Islet of Langerhans (tissue), 1 donor: ENCODE measurements at regions not wholly inside any gene's neighbourhood (a gene's known extent, or its start where the extent isn't known, plus 50 kb on each side); places are given as distances from the start of the nearest gene placed in this dataset.

Source experiments
- FAIRE-seq: peaks from one replicate; lab custom pipeline; 2011; peaks lifted over from hg19 to GRCh38; lab: Jason Lieb, UNC

GRCh38 chr1:238177351-238177750 lies 286.6 kb upstream of the ZP4 start:
- no peak for FAIRE-seq

GRCh38 chr1:238176441-238176840 lies 285.7 kb upstream of the ZP4 start:
- no peak for FAIRE-seq

DNA sequence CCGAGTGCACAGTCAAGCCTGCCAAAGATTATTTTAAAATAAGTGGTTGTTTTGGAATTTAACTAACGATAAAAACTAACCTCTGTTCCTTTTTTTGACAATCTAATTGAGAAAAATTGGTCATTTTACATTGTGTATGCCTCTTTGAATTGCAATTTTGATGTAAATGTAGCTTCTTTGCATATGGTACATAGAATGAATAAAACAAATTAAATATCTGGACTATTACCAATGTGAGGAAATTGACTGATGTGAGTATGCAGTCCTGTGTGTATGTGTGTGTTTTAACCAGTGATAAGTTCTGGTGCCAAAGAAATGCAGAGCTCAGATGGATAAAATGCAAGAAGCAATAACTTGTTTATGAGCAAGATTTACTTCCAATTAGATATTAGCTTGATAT lies 281.3 kb upstream of the ZP4 start:
- FAIRE-seq = no peak

DNA sequence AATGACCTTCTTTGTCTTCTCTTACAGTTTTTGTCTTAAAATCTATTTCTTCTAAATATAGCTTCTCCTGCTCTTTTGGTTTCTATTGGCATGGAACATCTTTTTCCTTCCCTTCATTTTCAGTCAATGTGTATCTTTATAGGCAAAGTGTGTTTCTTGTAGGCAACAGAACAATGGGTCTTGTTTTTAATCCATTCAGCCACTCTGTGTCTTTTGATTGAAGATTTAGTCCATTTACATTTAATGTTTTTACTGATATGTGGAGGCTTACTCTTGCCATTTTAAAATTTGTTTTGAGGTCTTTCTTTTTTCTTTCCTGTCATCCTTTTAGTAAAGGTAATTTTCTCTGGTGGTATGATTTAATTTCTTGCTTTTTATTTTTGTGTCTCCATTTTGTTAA lies 271.2 kb upstream of the ZP4 start:
- no peak for FAIRE-seq

GRCh38 chr1:238153939-238154338 lies 263.2 kb upstream of the ZP4 start:
- no peak for FAIRE-seq

DNA sequence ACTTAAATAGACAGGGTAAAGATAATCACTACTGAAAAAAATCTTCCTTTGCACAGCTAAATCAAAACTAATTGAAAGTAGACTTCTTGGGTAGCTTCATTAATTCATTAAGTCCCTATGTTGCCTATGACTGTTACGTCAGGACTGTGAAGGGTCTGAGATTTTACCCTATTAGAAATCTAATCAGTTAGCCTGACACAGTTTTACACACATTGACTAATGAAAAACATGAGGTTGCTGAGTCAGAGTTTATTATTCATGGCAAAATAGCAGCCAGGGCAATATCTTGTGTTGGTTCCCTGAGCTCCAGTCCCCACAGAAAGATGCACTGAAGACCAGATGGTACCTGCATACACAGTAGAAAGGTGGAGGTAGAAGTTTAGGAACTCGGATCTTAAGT lies 262.5 kb upstream of the ZP4 start:
- peak; percentile 73 for FAIRE-seq

- no peak for FAIRE-seq
Observed at GRCh38 chr1:238152119-238152518, 261.4 kb upstream of the ZP4 start.

- no peak for FAIRE-seq
Observed at GRCh38 chr1:238143038-238143437, 252.3 kb upstream of the ZP4 start.

DNA sequence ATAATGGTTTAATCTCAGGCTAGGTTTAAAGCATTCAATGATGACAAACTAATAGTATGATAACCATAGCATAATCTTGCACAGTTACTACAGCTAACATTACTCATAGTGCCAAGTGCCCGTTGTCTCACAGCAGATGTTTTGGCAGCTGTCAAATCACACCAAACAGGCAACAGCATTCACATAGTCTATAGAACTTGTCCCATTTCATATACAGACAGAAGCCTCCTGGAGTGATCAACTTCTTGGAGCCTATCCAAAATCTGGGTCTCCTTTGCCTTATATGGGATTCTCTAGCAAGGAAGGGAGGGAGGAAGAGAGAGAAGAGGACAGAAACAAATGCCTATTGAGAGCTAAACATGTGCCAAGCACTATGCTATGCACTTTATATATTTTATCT lies 250.6 kb upstream of the ZP4 start:
- no peak for FAIRE-seq

- no peak for FAIRE-seq
Observed at GRCh38 chr1:238139713-238140112, 249.0 kb upstream of the ZP4 start.

- FAIRE-seq = no peak
Observed at GRCh38 chr1:238138059-238138626, 247.4 kb upstream of the ZP4 start.

- no peak for FAIRE-seq
Observed at GRCh38 chr1:238135708-238136664, 245.3 kb upstream of the ZP4 start.

DNA sequence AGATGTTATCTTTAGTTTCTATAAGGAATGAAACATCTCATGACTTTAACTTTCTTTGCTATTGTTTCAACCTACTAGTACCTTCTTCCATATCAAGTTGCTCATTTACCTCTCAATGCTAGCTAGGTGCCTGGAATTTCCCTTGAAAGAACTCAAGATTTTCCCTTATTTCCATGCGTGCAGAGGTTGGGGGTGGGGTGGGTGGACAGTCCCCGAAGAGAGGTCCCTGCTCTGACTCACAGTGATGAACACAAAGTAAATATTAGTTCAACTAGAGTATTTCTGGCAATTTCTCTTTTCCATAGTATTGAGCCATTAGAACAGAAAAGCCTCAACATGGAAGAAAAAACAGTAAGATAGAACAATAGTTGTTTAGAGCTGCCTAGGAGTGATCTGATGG lies 239.0 kb upstream of the ZP4 start:
- no peak for FAIRE-seq

DNA sequence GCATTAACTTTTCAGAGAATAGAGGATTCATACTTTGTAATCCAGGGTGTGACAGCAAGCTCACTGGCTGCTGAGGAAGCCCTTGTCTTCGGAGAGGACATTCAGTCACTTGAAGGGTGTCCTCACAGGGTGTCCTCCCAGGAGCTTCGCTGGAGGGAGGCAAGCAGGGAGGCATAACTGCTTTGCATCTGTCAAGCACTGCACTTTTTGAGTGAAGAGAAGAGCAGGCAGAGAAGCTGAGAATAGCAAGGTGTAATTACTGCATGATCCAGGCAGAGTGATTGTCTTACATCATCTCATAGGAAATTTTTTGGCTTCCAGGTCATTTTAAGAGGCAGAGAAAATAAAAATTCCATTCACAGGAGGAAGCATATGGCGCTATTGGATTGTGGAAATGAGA lies 232.5 kb upstream of the ZP4 start:
- FAIRE-seq = no peak

DNA sequence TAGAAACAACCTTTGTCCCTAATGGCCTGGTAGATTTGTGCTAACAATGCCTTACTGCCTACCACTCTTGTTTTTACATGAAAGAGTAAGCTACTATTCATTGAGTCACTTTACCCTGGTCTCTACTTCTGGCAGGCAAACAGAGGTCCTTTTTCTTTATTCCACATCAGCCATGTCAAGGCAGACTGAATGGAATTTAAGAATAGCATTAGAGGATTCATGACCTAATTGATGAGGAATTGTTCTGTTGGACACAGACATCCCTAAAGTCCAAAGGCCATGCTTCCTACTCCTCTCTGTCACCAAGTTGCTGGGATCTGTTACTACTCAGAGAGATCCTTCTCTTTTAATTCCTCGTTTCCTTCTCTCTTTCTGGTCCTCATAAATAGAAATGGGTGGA lies 229.1 kb upstream of the ZP4 start:
- no peak for FAIRE-seq

DNA sequence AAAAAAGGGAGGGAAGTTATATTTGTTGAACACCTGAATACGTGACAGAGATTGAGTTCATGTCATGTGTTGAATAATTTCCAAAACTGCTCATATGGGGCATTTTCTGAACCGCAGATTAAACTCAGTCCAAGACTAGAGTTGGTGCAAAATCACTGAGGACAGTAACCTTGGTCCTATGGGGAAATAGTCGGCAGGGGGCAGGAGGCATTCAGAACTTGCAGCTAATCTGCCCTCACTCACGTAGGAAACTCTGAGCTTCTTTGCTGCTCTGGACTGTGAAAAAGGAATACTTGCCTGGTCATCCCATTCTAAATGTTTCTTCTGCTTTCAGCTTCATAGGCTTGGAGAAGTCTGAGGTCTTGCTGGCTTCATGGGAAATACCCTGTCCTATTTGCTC lies 228.3 kb upstream of the ZP4 start:
- FAIRE-seq = no peak

- no peak for FAIRE-seq
Observed at GRCh38 chr1:238115852-238116251, 225.1 kb upstream of the ZP4 start.

DNA sequence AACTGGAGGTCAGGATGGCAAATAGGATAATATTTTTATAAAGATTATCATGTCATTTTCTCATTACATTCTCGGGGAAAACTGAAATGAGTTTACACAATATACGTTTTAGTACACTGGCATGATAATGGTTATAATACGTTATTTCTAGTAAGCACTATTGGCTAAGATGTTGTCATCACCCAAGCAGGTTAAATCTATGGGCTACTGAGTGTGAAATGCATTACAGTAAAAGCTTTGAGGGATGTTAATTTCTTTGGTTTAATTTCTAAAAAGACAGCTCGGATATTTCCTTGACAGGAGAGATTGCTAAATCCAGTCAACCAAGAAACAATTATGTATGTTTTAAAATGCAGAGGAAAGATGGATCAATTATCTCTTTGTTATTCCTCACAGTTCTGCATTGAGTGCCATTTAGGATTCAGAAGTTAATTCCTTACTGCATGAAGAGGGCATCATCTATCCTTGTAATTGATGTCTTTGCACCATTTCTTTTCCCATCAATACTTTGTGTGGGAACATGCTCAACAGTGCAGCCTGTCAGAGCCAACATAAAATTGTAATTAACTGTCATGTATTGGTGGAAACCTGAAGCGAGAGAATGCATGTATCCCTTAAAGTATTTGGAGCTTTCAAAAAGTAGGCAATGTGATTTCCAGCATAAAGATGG lies 222.4 kb upstream of the ZP4 start:
- FAIRE-seq = no peak

- FAIRE-seq = no peak
Observed at GRCh38 chr1:238111516-238111915, 220.8 kb upstream of the ZP4 start.

GRCh38 chr1:238111081-238111480 lies 220.4 kb upstream of the ZP4 start:
- no peak for FAIRE-seq

- FAIRE-seq = no peak
Observed at GRCh38 chr1:238108417-238108816, 217.7 kb upstream of the ZP4 start.

DNA sequence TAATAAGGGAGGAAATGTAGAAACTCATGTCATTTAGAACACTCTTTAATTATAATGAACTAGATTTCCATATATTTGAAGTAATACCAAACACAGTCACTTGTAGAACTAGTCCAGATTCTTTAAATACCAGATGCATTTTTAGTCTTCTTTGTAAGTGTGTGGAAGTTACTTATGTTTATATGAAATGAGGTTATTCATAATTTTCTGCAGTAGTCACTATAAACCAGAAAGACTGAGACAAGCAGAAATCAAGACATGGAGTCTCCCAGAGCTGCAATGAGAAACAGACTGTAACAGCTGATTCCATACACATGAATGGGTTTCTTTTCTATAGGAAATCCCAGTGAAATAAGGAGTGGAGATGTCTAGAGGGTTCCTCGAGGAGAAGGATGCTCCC lies 216.6 kb upstream of the ZP4 start:
- FAIRE-seq = no peak

- no peak for FAIRE-seq
Observed at GRCh38 chr1:238104752-238105151, 214.0 kb upstream of the ZP4 start.
